Stomach (tissue), 8 donors: ENCODE measurements at regions not wholly inside any gene's neighbourhood (a gene's known extent, or its start where the extent isn't known, plus 50 kb on each side); places are given as distances from the start of the nearest gene placed in this dataset.

Experiments used
- DNase-seq, 2 donors: peaks; one replicate each; pipeline versions ENCODE4 v3.0.0 to v3.0.0-alpha.2; 2013 to 2019
- H3K27ac ChIP-seq, 5 donors: fragments of 200-600 bp in 4 of 5; sonication (generic) in 4 of 5; one replicate each; pipeline ENCODE4 v1.5.1; 2013 to 2019; ENCODE audit warnings: mild to moderate bottlenecking in 1 of 5, moderate library complexity in 1 of 5
- H3K27me3 ChIP-seq, 3 donors: fragments of 200-600 bp; sonication (generic); one replicate each; pipeline ENCODE4 v1.5.1; 2017 to 2019; ENCODE audit warnings: mixed run types in 1 of 3
- H3K36me3 ChIP-seq, 4 donors: fragments of 200-600 bp; sonication (generic); 1 replicate in 3 of 4; 2 replicates in 1 of 4; pipeline ENCODE4 v1.5.1; 2016 to 2019
- H3K4me1 ChIP-seq, 4 donors: fragments of 200-600 bp; sonication (generic); one replicate each; pipeline ENCODE4 v1.5.1; 2016 to 2019
- H3K4me3 ChIP-seq, 4 donors: fragments of 200-600 bp; sonication (generic) in 3 of 4; one replicate each; pipeline ENCODE4 v1.5.1; 2016 to 2019; ENCODE audit warnings: mild to moderate bottlenecking in 1 of 4
- H3K9me3 ChIP-seq, 4 donors: fragments of 200-600 bp; sonication (generic); one replicate each; pipeline ENCODE4 v1.5.1; 2016 to 2019
- EP300 ChIP-seq: sonication (generic); formaldehyde crosslinking; IDR thresholded peaks from one replicate; pipeline ENCODE4 v1.6.1; 2017; ENCODE audit warnings: antibody characterized with exemption
- POLR2A ChIP-seq, 4 donors: fragments of 450-650 bp; IDR thresholded peaks; one replicate each; pipeline ENCODE4 v1.6.1; 2016; ENCODE audit warnings: antibody characterized with exemption in 4 of 4, control low read depth in 2 of 4, mild to moderate bottlenecking in 1 of 4, moderate library complexity in 1 of 4
- POLR2AphosphoS5 ChIP-seq, 3 donors: sonication (generic); formaldehyde crosslinking; IDR thresholded peaks; one replicate each; pipeline ENCODE4 v1.6.1; 2016; ENCODE audit warnings: antibody characterized with exemption in 3 of 3
- WGBS, 5 donors: extraction: QIAGEN DNeasy Blood & Tissue Kit in 3 of 5; methylation state at CpG; one replicate each; pipeline versions ENCODE4 v1.1.5 to v1.1.7; 2013 to 2018; 5-methylcytosine and 5-hydroxymethylcytosine counted together
- intact Hi-C: fragments of 100-400 bp; cut with DNase I; formaldehyde crosslinking; loops from one replicate; pipeline ENCODE4 v1.15.1; 2023; ENCODE audit warnings: low total_unique reads
- TF ChIP-seq, protein P1 (sequence below), 7 experiments: fragments of 450-650 bp in 4 of 7; fragments of 200-600 bp in 3 of 7; sonication (generic) in 3 of 7; IDR thresholded peaks; one replicate each; pipeline ENCODE4 v1.5.1; 2016 to 2019; ENCODE audit warnings: antibody characterized with exemption in 7 of 7, control low read depth in 2 of 7, mild to moderate bottlenecking in 1 of 7
- donor health status: healthy with polysubstance abuse.
- donor health status: Bipolar disorder and iron deficiency.
- donor health status: healthy.

GRCh38 chr10:4595719-4596319, 230.2 kb upstream of the AKR1E2 start:
- Histone ChIP-seq H3K36me3 (no peaks in the 10 kb centered on the region), H3K4me3 (no peak overlapping the region), H3K9me3 (no peaks in the 10 kb centered on the region), H3K27ac (no peak overlapping the region), H3K4me1 (no peaks in the 10 kb centered on the region), H3K27me3 (no peaks in the 10 kb centered on the region)
- no peak for DNase-seq
- 91 to 94% (median 93%) methylated on average over 4 of the region's 4 CpGs for WGBS, 5 donors
- intact Hi-C loops: no loop called here
- TF ChIP-seq, protein P1, sequence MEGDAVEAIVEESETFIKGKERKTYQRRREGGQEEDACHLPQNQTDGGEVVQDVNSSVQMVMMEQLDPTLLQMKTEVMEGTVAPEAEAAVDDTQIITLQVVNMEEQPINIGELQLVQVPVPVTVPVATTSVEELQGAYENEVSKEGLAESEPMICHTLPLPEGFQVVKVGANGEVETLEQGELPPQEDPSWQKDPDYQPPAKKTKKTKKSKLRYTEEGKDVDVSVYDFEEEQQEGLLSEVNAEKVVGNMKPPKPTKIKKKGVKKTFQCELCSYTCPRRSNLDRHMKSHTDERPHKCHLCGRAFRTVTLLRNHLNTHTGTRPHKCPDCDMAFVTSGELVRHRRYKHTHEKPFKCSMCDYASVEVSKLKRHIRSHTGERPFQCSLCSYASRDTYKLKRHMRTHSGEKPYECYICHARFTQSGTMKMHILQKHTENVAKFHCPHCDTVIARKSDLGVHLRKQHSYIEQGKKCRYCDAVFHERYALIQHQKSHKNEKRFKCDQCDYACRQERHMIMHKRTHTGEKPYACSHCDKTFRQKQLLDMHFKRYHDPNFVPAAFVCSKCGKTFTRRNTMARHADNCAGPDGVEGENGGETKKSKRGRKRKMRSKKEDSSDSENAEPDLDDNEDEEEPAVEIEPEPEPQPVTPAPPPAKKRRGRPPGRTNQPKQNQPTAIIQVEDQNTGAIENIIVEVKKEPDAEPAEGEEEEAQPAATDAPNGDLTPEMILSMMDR (IDR thresholded peaks at IDR 0.05): no peak
- TF ChIP-seq POLR2AphosphoS5 (IDR thresholded peaks at IDR 0.05): no peak
- TF ChIP-seq EP300: no peak
- no peak for TF ChIP-seq POLR2A (IDR thresholded peaks at IDR 0.05)

DNA sequence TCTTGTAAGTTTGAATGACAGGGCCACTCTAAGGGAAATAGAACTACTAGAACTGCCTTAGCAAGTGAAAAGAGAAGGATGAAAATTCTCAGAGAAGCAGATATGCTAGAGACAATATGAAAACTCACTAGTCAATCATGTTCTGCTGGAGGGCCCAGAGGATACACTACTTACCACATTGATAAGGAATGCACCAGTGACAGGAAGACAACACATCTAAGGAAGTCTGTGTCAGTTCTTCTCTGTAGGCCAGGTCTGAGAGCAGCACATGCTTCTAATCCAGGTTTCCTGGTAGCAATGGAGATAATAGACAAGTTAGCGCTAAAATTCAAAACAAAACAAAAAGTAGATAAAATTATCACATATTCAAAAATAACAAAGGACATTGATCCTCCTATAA, 235.2 kb upstream of the AKR1E2 start:
- no peaks in the 10 kb centered on the region for H3K4me1 ChIP-seq
- H3K9me3 ChIP-seq: no peaks in the 10 kb centered on the region
- no peak overlapping the region for H3K27ac ChIP-seq
- intact Hi-C loops: no loop called here
- H3K36me3 ChIP-seq: no peaks in the 10 kb centered on the region
- 92 to 100% (median 100%) methylated on average over 1 of the region's 1 CpG for WGBS, 5 donors
- H3K27me3 ChIP-seq: no peaks in the 10 kb centered on the region
- TF ChIP-seq POLR2AphosphoS5 (IDR thresholded peaks at IDR 0.05): no peak
- TF ChIP-seq EP300: no peak
- H3K4me3 ChIP-seq: no peak overlapping the region
- no peak for DNase-seq

DNA sequence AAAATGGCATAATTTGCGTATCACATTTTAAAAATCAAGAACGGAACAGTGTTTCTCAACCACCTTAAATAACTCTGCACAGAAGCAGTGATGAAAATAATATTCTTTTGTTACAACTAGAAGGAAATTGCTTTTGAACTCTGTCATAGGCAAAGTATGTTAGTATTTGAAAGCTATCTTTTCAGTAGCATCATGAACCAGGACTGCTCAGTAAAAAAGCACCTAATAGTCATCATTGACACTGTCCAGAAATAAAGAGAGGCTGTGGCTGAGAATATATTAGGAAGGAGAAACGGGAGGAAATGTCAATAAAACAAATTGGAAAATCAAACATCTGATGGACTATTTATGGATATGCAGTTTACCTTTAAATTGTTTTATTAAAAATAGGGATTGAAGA, 237.2 kb upstream of the AKR1E2 start:
- Histone ChIP-seq H3K4me1 (no peaks in the 10 kb centered on the region), H3K4me3 (no peak overlapping the region), H3K27me3 (no peaks in the 10 kb centered on the region), H3K27ac (no peak overlapping the region), H3K36me3 (no peaks in the 10 kb centered on the region), H3K9me3 (no peaks in the 10 kb centered on the region)
- DNase-seq: no peak
- 74 to 86% (median 83%) methylated on average over 3 of the region's 3 CpGs for WGBS, 5 donors
- no peak for TF ChIP-seq EP300
- no peak for TF ChIP-seq POLR2AphosphoS5 (IDR thresholded peaks at IDR 0.05)
- TF ChIP-seq, protein P1 (IDR thresholded peaks at IDR 0.05): no peak
- no peak for TF ChIP-seq POLR2A (IDR thresholded peaks at IDR 0.05)
- intact Hi-C loops: no loop called here

DNA sequence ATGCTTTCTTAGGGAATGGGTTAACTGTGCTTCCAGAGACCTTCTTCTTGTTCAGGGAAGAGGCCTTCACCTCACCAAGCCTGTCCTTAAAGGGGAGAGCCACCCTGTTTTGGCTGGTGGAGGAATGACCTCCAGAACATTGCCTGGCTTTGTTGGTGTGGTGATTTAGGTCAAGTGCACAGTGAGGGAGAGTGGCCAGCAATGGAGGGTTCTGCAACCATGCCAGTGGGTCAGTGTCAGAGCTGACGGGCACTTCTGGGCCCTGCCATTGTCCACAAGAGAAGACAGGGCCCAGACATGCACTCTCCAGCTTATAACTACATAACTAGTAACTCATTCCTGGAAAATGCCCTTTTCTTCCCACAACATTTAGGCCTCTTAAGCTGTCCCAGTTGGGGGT, 238.5 kb upstream of the AKR1E2 start:
- Histone ChIP-seq H3K36me3 (no peaks in the 10 kb centered on the region), H3K4me3 (no peak overlapping the region), H3K4me1 (no peaks in the 10 kb centered on the region), H3K27me3 (no peaks in the 10 kb centered on the region), H3K27ac (no peak overlapping the region), H3K9me3 (no peaks in the 10 kb centered on the region)
- DNase-seq: no peak
- WGBS, 5 donors: 73 to 96% (median 85%) methylated on average over 1 of the region's 1 CpG
- intact Hi-C loops: no loop called here
- TF ChIP-seq, protein P1 (IDR thresholded peaks at IDR 0.05): no peak
- TF ChIP-seq POLR2AphosphoS5 (IDR thresholded peaks at IDR 0.05): no peak
- no peak for TF ChIP-seq POLR2A (IDR thresholded peaks at IDR 0.05)
- TF ChIP-seq EP300: no peak

DNA sequence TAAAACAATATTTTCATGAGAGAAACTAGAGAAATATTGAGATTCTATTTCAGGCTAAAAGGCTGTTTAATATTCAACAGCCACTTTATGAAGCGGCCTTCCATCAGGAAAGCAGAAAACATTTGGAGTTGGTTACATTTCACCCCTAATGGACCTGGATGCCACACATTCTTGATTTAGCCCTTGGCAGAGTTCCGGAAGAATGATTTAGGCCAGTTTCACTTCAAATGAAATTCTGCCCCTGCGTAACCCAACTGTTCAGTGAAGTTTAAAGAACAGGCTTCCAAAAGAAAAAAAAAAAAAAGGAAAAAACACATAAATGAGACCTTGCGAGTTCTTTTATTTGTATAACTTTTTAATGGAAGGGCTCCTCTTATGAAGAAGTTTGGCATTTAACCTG, 239.2 kb upstream of the AKR1E2 start:
- no peaks in the 10 kb centered on the region for H3K9me3 ChIP-seq
- TF ChIP-seq POLR2AphosphoS5 (IDR thresholded peaks at IDR 0.05): no peak
- TF ChIP-seq POLR2A (IDR thresholded peaks at IDR 0.05): no peak
- WGBS, 5 donors: 69 to 93% (median 84%) methylated on average over 4 of the region's 4 CpGs
- H3K27ac ChIP-seq: no peak overlapping the region
- H3K4me1 ChIP-seq: no peaks in the 10 kb centered on the region
- H3K27me3 ChIP-seq: no peaks in the 10 kb centered on the region
- H3K4me3 ChIP-seq: no peak overlapping the region
- peak in 1 of 2 donors; percentile 15 for DNase-seq
- no peaks in the 10 kb centered on the region for H3K36me3 ChIP-seq
- intact Hi-C loops: no loop called here
